HG02970 (cell line): ENCODE measurements at regions not wholly inside any gene's neighbourhood (a gene's known extent, or its start where the extent isn't known, plus 50 kb on each side); places are given as distances from the start of the nearest gene placed in this dataset.
"Not testable (repeated sequence)": the region's sequence is repeated elsewhere in the genome, so short reads cannot be mapped to it uniquely, and the experiment has no call there.

ENCODE experiments used
- ATAC-seq: cut with Tn5 transposase; IDR thresholded peaks from one replicate; pipeline ENCODE4 v1.9.1; 2021; ENCODE audit warnings: mild to moderate bottlenecking, moderate library complexity, moderate number of reproducible peaks; ENCODE audit not compliant: unreplicated experiment, low FRiP score

GRCh38 chr6:103862297-103862696 is 997.4 kb downstream of the HACE1 start:
- no peak for ATAC-seq

GRCh38 chr6:103858003-103858402 is 1001.7 kb downstream of the HACE1 start:
- ATAC-seq: no peak

GRCh38 chr6:103855750-103856149 is 1004.0 kb downstream of the HACE1 start:
- no peak for ATAC-seq

- no peak for ATAC-seq
These were observed 1005.7 kb downstream of the HACE1 start for GRCh38 chr6:103854059-103854458.

- no peak for ATAC-seq
These were observed 1021.3 kb downstream of the HACE1 start for GRCh38 chr6:103838457-103838856.

- no peak for ATAC-seq
These were observed 1033.5 kb downstream of the HACE1 start for GRCh38 chr6:103826209-103826608.

- no peak for ATAC-seq
These were observed 1039.6 kb downstream of the HACE1 start for GRCh38 chr6:103820148-103820547.

GRCh38 chr6:103819509-103819908 is 1040.2 kb downstream of the HACE1 start:
- no peak for ATAC-seq

GRCh38 chr6:103812970-103813369 is 1046.7 kb downstream of the HACE1 start:
- ATAC-seq: no peak

- not testable (repeated sequence) for ATAC-seq
These were observed 1057.7 kb downstream of the HACE1 start for GRCh38 chr6:103801901-103802479.

GRCh38 chr6:103799971-103800670 is 1059.6 kb downstream of the HACE1 start:
- no peak for ATAC-seq

- ATAC-seq: no peak
These were observed 1061.6 kb downstream of the HACE1 start for GRCh38 chr6:103798166-103798565.

GRCh38 chr6:103797738-103798137 is 1062.0 kb downstream of the HACE1 start:
- no peak for ATAC-seq

- ATAC-seq: no peak
These were observed 1068.3 kb downstream of the HACE1 start for GRCh38 chr6:103791458-103791857.

GRCh38 chr6:103784117-103784516 is 1075.6 kb downstream of the HACE1 start:
- ATAC-seq: no peak

- no peak for ATAC-seq
These were observed 1076.4 kb downstream of the HACE1 start for GRCh38 chr6:103783329-103783728.

- no peak for ATAC-seq
These were observed 1090.3 kb downstream of the HACE1 start for GRCh38 chr6:103769431-103769830.

- no peak for ATAC-seq
These were observed 1109.1 kb downstream of the HACE1 start for GRCh38 chr6:103750603-103751002.

GRCh38 chr6:103734016-103734415 is 1125.7 kb downstream of the HACE1 start:
- ATAC-seq: no peak

- no peak for ATAC-seq
These were observed 1130.1 kb downstream of the HACE1 start for GRCh38 chr6:103729658-103730057.

- ATAC-seq: no peak
These were observed 1136.0 kb downstream of the HACE1 start for GRCh38 chr6:103723438-103724322.
